Pancreas (tissue), 10 donors: ENCODE measurements at regions not wholly inside any gene's neighbourhood (a gene's known extent, or its start where the extent isn't known, plus 50 kb on each side); places are given as distances from the start of the nearest gene placed in this dataset.

Experiments used
- ATAC-seq, 4 donors: fragments of 200-7000 bp; cut with Tn5 transposase; one replicate each; pipeline versions ENCODE4 v1.8.0 to v1.9.1; 2020; ENCODE audit warnings: mild to moderate bottlenecking in 4 of 4, moderate library complexity in 4 of 4
- DNase-seq, 6 donors: peaks; one replicate each; pipeline ENCODE4 v3.0.0-alpha.2; 2020
- FAIRE-seq: peaks from 2 replicates; lab custom pipeline; 2012; peaks lifted over from hg19 to GRCh38; lab: Jason Lieb, UNC
- H3K27ac ChIP-seq, 4 donors: fragments of 200-600 bp; sonication (generic); 1 replicate in 3 of 4; 2 replicates in 1 of 4; pipeline versions ENCODE4 v1.5.0 to v1.8.0; 2020
- H3K27me3 ChIP-seq, 4 donors: fragments of 200-600 bp; one replicate each; pipeline ENCODE4 v1.8.0; 2021
- H3K36me3 ChIP-seq, 3 donors: fragments of 200-600 bp; sonication (generic) in 1 of 3; one replicate each; pipeline versions ENCODE4 v1.5.0 to v1.8.0; 2020 to 2021
- H3K4me1 ChIP-seq, 3 donors: fragments of 200-600 bp; one replicate each; pipeline ENCODE4 v1.8.0; 2021
- H3K4me3 ChIP-seq, 4 donors: fragments of 200-600 bp; sonication (generic) in 2 of 4; one replicate each; pipeline versions ENCODE4 v1.5.0 to v1.8.0; 2020 to 2021
- H3K9me3 ChIP-seq, 4 donors: fragments of 200-600 bp; one replicate each; pipeline ENCODE4 v1.8.0; 2021
- CTCF ChIP-seq, 4 donors: fragments of 200-600 bp; sonication (generic) in 3 of 4; IDR thresholded peaks; one replicate each; pipeline versions ENCODE4 v1.5.0 to v1.8.0; 2021; ENCODE audit warnings: antibody characterized with exemption in 4 of 4
- WGBS, 2 donors: extraction: QIAGEN DNeasy Blood & Tissue Kit; methylation state at CpG; one replicate each; pipeline ENCODE4 v1.1.7; 2013; 5-methylcytosine and 5-hydroxymethylcytosine counted together
- intact Hi-C, 3 donors: fragments of 100-400 bp; cut with DNase I; formaldehyde crosslinking; loops; one replicate each; pipeline versions ENCODE4 v1.11.1 to v1.14.2; 2022
- donor health status: healthy with polysubstance abuse.
- donor health status: DM: no; HTN: no; CAD: no; lungs with moderate emphysema.
- donor health status: DM: no; HTN: no; CAD: no.
- donor health status: control.
- donor health status: control.
- donor health status: Bipolar disorder and iron deficiency.
- donor health status: DM: yes; HTN: yes; CAD: no.
- donor health status: DM: no; HTN: no; CAD: no.
- donor health status: DM: no; HTN: no; CAD: no.
- donor health status: DM: yes; HTN: yes; CAD: no.

GRCh38 chr6:71220466-71220865 lies 68.1 kb upstream of the OGFRL1 start:
- no peaks in the 10 kb centered on the region for H3K9me3 ChIP-seq
- H3K4me3 ChIP-seq: no peak overlapping the region
- intact Hi-C loops: no loop called here
- DNase-seq (no peak), ATAC-seq (no peak), FAIRE-seq (no peak)
- H3K4me1 ChIP-seq: no peaks in the 10 kb centered on the region
- H3K27ac ChIP-seq: no peak overlapping the region
- H3K36me3 ChIP-seq: no peaks in the 10 kb centered on the region
- WGBS, 2 donors: 57 to 62% methylated on average over 3 of the region's 3 CpGs
- TF ChIP-seq CTCF (IDR thresholded peaks at IDR 0.05): no peak
- H3K27me3 ChIP-seq: no peaks in the 10 kb centered on the region

- no peak for TF ChIP-seq CTCF (IDR thresholded peaks at IDR 0.05)
- FAIRE-seq (no peak), ATAC-seq (no peak), DNase-seq (no peak)
- intact Hi-C loops: no loop called here
- 43 to 47% methylated on average over 4 of the region's 4 CpGs for WGBS, 2 donors
- H3K36me3 ChIP-seq: no peaks in the 10 kb centered on the region
- H3K9me3 ChIP-seq: no peaks in the 10 kb centered on the region
- H3K27ac ChIP-seq: no peak overlapping the region
- H3K27me3 ChIP-seq: no peaks in the 10 kb centered on the region
- no peak overlapping the region for H3K4me3 ChIP-seq
- H3K4me1 ChIP-seq: no peaks in the 10 kb centered on the region
Measured at GRCh38 chr6:71222671-71223070, 65.9 kb upstream of the OGFRL1 start.

- DNase-seq (no peak), FAIRE-seq (no peak), ATAC-seq (no peak)
Measured at GRCh38 chr6:71224011-71224410, 64.6 kb upstream of the OGFRL1 start.

GRCh38 chr6:71226151-71226550 lies 62.5 kb upstream of the OGFRL1 start:
- no peak for DNase-seq
- H3K27me3 ChIP-seq: no peaks in the 10 kb centered on the region
- ATAC-seq: no peak
- WGBS, 2 donors: 90 to 94% methylated on average over 1 of the region's 1 CpG
- no peaks in the 10 kb centered on the region for H3K4me1 ChIP-seq
- intact Hi-C loops: no loop called here
- H3K27ac ChIP-seq: no peak overlapping the region
- H3K9me3 ChIP-seq: no peaks in the 10 kb centered on the region
- no peak for TF ChIP-seq CTCF (IDR thresholded peaks at IDR 0.05)
- no peaks in the 10 kb centered on the region for H3K36me3 ChIP-seq
- FAIRE-seq: no peak
- no peak overlapping the region for H3K4me3 ChIP-seq

More at GRCh38 chr6:71224011-71224410, 64.6 kb upstream of the OGFRL1 start:
- Histone ChIP-seq H3K4me3 (no peak overlapping the region), H3K9me3 (no peaks in the 10 kb centered on the region), H3K4me1 (no peaks in the 10 kb centered on the region), H3K27ac (no peak overlapping the region), H3K36me3 (no peaks in the 10 kb centered on the region), H3K27me3 (no peaks in the 10 kb centered on the region)
- no peak for TF ChIP-seq CTCF (IDR thresholded peaks at IDR 0.05)
- WGBS, 2 donors: 72 to 87% methylated on average over 2 of the region's 2 CpGs
- intact Hi-C loops: no loop called here

GRCh38 chr6:71228461-71229041 lies 60.1 kb upstream of the OGFRL1 start:
- no peak overlapping the region for H3K4me3 ChIP-seq
- FAIRE-seq: no peak
- no peaks in the 10 kb centered on the region for H3K36me3 ChIP-seq
- H3K27ac ChIP-seq: no peak overlapping the region
- intact Hi-C loops: no loop called here
- H3K27me3 ChIP-seq: no peaks in the 10 kb centered on the region
- no peak for TF ChIP-seq CTCF (IDR thresholded peaks at IDR 0.05)
- DNase-seq: no peak
- no peaks in the 10 kb centered on the region for H3K9me3 ChIP-seq
- no peaks in the 10 kb centered on the region for H3K4me1 ChIP-seq
- ATAC-seq: no peak
- WGBS, 2 donors: 51 to 70% methylated on average over 4 of the region's 4 CpGs
